ENCODE measurements at regions not wholly inside any gene's neighbourhood (a gene's known extent, or its start where the extent isn't known, plus 50 kb on each side); places are given as distances from the start of the nearest gene placed in this dataset.
"Not testable (repeated sequence)": the region's sequence is repeated elsewhere in the genome, so short reads cannot be mapped to it uniquely, and the experiment has no call there.

GRCh38 chr20:7790189-7790588 lies 150.1 kb downstream of the HAO1 start:
- intact Hi-C loops (cut with DNase I, micrococcal nuclease): no loop called here
- H3K4me1 ChIP-seq (ENCODE audit: low read depth): no peaks in the 10 kb centered on the region
- TF ChIP-seq CTCF (IDR thresholded peaks at IDR 0.05): no peak
- no peak for ATAC-seq
- no peak overlapping the region for H3K4me3 ChIP-seq
- no peaks in the 10 kb centered on the region for H3K36me3 ChIP-seq (ENCODE audit: low read depth)
- DNase-seq: no peak
- no peaks in the 10 kb centered on the region for H3K9me3 ChIP-seq

GRCh38 chr20:7792150-7792869 lies 147.9 kb downstream of the HAO1 start:
- intact Hi-C loops (cut with DNase I, micrococcal nuclease): no loop called here
- no peaks in the 10 kb centered on the region for H3K36me3 ChIP-seq (ENCODE audit: low read depth)
- TF ChIP-seq CTCF (IDR thresholded peaks at IDR 0.05): no peak
- DNase-seq (no peak), ATAC-seq (no peak)
- no peaks in the 10 kb centered on the region for H3K9me3 ChIP-seq
- no peak overlapping the region for H3K4me3 ChIP-seq
- no peaks in the 10 kb centered on the region for H3K4me1 ChIP-seq (ENCODE audit: low read depth)

GRCh38 chr20:7798176-7798575 lies 142.1 kb downstream of the HAO1 start:
- Histone ChIP-seq H3K9me3 (no peaks in the 10 kb centered on the region), H3K36me3 (ENCODE audit: low read depth) (no peaks in the 10 kb centered on the region), H3K4me3 (no peak overlapping the region), H3K4me1 (ENCODE audit: low read depth) (no peaks in the 10 kb centered on the region)
- no peak for TF ChIP-seq CTCF (IDR thresholded peaks at IDR 0.05)
- ATAC-seq (no peak), DNase-seq (no peak)
- intact Hi-C loops (cut with DNase I, micrococcal nuclease): no loop called here

GRCh38 chr20:7799862-7800261 lies 140.4 kb downstream of the HAO1 start:
- DNase-seq (no peak), ATAC-seq (no peak)
- Histone ChIP-seq H3K4me1 (ENCODE audit: low read depth) (no peaks in the 10 kb centered on the region), H3K36me3 (ENCODE audit: low read depth) (no peaks in the 10 kb centered on the region), H3K4me3 (no peak overlapping the region), H3K9me3 (no peaks in the 10 kb centered on the region)
- TF ChIP-seq CTCF (IDR thresholded peaks at IDR 0.05): no peak
- intact Hi-C loops (cut with DNase I, micrococcal nuclease): no loop called here

- H3K9me3 ChIP-seq; DNase-seq; H3K4me1 ChIP-seq (ENCODE audit: low read depth); H3K4me3 ChIP-seq; intact Hi-C loops (cut with DNase I, micrococcal nuclease); H3K36me3 ChIP-seq (ENCODE audit: low read depth); ATAC-seq: not testable (repeated sequence)
Observed at GRCh38 chr20:7803411-7804151, 136.7 kb downstream of the HAO1 start.

- no peaks in the 10 kb centered on the region for H3K36me3 ChIP-seq (ENCODE audit: low read depth)
- DNase-seq (no peak), ATAC-seq (no peak)
- no peak for TF ChIP-seq CTCF (IDR thresholded peaks at IDR 0.05)
- intact Hi-C loops (cut with DNase I, micrococcal nuclease): no loop called here
- no peaks in the 10 kb centered on the region for H3K4me1 ChIP-seq (ENCODE audit: low read depth)
- H3K4me3 ChIP-seq: no peak overlapping the region
- peaks cover 7% of the 10 kb centered on the region for H3K9me3 ChIP-seq
Observed at GRCh38 chr20:7806831-7807230, 133.4 kb downstream of the HAO1 start.
